NCI-H2029 treated with DMSO at 0.1 percent for 48 hours (cell line): ENCODE measurements at regions not wholly inside any gene's neighbourhood (a gene's known extent, or its start where the extent isn't known, plus 50 kb on each side); places are given as distances from the start of the nearest gene placed in this dataset.
"Not testable (repeated sequence)": the region's sequence is repeated elsewhere in the genome, so short reads cannot be mapped to it uniquely, and the experiment has no call there.

Source experiments
- DNase-seq: peaks from one replicate; lab custom pipeline; 2025; lab: John Stamatoyannopoulos, UW

DNA sequence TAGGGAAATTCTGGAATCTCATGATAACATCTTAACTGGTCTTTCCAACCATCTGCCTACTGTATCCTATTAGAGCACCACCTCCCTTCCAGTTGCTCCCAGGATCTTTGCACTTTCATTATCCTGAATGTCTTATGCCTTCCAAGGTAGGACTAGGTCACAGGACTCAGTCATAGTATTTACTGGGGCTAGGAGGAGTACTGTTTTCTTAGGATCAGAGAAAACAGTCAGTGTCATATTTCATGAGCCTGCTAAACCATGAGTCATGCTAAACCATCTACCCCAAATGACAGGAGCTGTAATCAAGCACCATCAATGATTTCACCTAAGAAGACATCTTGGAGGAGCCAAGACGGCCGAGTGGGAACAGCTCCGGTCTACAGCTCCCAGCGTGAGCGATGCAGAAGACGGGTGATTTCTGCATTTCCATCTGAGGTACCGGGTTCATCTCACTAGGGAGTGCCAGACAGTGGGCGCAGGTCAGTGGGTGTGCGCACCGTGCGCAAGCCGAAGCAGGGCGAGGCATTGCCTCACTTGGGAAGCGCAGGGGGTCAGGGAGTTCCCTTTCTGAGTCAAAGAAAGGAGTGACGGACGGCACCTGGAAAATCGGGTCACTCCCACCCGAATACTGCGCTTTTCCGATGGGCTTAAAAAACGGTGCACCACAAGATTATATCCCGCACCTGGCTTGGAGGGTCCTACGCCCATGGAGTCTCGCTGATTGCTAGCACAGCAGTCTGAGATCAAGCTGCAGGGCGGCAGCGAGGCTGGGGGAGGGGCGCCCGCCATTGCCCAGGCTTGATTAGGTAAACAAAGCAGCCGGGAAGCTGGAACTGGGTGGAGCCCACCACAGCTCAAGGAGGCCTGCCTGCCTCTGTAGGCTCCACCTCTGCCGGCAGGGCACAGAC, 1439.2 kb upstream of the ACVR2A start:
- not testable (repeated sequence) for DNase-seq

GRCh38 chr2:146403546-146404160, 1441.2 kb upstream of the ACVR2A start:
- DNase-seq: not testable (repeated sequence)

DNA sequence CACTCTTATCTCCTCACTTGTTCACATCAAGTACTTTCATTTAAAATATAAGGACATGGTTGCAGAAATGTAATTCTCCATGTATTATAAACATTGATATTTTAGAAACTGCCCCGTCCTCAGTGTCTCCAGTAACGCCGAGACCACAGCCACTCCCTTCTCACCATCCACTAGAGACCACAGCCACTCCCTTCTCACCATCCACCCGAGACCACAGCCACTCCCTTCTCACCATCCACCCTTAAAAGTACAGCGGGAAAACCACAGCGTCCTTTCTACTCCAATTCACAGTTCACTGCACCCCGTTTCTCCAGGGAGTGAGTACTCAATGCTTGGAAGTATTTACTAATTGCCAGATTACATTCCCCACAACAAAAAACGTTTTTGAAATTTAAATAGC, 1452.2 kb upstream of the ACVR2A start:
- no peak for DNase-seq

GRCh38 chr2:146392186-146392585, 1452.6 kb upstream of the ACVR2A start:
- no peak for DNase-seq

GRCh38 chr2:146388757-146389156, 1456.1 kb upstream of the ACVR2A start:
- no peak for DNase-seq

- no peak for DNase-seq
These were observed 1458.7 kb upstream of the ACVR2A start for GRCh38 chr2:146386096-146386495.

DNA sequence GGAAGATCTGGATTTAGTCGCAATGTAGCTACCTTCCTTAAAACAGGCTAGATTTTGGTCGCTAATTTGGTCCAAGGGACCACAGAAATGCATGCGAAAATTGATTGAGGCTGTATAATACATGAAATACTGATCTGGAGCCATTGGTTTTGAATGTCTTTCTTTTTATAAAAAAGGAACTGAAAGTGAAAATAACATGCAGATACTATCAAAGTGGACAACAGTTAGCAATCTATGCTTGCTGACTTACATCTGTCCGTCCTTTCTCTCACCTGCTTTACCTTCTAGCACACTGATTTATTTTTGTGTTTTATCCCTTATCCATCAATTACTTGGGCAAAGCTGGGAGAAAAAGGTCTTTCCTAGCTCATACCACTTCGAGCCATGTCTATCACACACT, 1459.8 kb upstream of the ACVR2A start:
- no peak for DNase-seq

DNA sequence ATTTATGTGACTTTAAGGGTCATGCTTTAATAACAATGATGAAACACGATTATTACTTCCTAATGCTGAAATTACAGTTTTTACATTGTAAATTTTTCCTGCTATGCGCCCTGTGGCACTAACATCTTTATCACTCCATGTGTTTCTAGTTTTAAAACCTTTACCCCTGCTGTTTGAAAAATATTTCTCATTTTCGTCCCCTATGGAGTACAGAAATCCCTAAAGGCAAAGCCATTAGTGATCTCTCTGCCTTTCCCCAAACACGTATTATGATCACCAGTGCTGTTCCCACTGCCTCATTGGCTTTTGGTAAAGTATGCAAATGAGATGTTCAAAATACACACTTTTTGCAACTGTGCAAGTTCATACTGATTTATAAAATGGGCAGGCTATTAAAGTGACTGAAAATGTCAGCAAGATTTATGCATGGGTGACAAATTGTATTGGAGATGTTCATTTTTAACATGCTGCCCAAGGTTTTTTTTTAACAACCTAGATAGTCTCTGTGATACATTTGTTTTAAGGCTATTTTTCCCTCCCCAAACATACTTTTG, 1468.2 kb upstream of the ACVR2A start:
- no peak for DNase-seq

- DNase-seq: no peak
These were observed 1470.3 kb upstream of the ACVR2A start for GRCh38 chr2:146374505-146374904.

GRCh38 chr2:146371364-146371763, 1473.5 kb upstream of the ACVR2A start:
- not testable (repeated sequence) for DNase-seq

DNA sequence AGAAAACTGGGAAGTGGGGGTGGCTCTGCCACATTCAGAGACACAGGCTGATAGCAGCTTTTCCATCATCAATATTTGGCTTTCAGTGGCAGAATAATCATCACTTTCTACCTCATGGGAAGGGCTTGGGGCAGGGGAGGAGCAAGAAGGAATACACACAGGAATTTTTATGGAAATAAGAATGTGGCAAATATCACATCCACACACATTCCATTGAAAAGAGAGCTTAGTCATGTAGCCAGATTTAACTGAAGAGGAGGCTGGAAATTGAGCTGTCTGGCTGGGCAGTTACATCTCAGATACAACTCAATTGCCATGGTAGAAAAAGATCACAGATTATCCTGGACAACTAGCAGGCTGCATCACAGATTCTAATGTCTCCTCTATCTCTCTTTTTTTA, 1474.0 kb upstream of the ACVR2A start:
- DNase-seq: no peak

DNA sequence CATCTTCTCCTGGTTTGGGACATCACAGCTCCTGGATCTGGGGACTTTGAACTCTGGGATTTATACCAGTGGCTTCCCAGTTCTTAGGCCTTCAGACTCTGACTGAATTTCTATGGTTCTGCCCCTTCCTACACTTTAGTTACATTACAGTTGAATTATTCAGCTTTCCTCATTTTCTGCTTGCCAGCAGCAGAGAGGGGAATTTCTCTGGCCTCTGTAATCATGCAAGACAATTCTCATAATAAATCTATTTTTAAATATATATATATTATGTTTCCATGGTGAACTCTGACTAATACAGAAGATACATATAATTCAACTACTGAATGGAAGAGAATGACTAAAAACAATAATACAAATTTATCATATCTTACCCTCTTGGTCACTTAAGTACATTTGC, 1478.6 kb upstream of the ACVR2A start:
- DNase-seq: no peak

DNA sequence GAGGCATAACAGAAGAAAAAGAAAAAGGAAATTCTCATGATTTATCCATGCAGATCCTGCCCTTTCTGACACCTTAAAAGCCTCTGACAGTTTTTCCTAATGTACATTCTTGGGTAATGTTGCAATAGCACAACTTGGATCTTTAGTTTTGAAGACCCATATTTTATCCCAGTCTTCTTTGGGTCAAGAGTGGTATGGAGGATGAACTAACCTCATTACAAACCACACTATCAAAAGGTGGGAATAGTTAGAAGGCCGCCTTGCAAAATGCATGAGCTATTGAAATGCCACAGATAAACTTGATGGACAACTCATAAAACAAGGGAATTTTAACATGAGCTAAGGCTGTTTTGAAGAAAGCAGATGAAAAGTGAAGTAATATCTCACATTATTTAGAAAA, 1479.8 kb upstream of the ACVR2A start:
- no peak for DNase-seq

- DNase-seq: no peak
These were observed 1481.1 kb upstream of the ACVR2A start for GRCh38 chr2:146363731-146364130.

DNA sequence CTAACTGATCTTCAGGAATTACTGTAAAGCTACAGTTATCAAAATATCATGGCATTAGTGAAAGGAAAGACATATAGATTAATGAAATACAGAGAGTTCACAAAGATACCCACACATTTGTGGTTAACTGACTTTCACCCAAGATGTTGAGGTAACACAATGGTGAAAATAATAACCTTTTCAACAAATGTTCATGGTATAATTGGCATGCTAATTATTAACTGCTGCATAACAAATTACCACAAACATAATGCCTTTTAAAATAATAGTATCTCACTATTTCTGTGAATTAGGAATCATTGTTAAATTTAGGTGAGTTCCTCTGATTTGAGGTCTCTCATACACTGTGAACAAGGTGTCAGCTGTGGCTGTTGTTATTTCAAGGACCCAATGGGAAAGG, 1493.1 kb upstream of the ACVR2A start:
- DNase-seq: no peak

- no peak for DNase-seq
These were observed 1495.5 kb upstream of the ACVR2A start for GRCh38 chr2:146349334-146349733.

DNA sequence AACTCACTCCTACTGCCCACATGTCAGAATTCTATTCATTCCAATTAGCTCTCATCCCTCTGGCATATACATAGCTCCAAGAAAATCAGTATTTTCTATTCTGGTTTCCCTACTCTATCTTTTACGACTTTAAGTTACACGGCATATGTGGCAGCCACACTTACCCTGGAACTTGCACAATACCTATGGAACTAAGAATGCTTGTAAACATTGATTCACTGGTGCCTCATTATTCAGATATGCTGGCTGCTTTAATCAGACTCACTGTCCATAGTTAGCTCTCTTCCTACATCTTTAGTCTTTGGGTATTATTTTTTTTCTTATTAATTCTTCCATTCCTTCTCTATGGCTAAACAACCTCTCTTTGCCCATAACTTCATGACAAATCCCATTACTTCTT, 1519.9 kb upstream of the ACVR2A start:
- no peak for DNase-seq

GRCh38 chr2:146323564-146323963, 1521.3 kb upstream of the ACVR2A start:
- no peak for DNase-seq

GRCh38 chr2:146321175-146321574, 1523.7 kb upstream of the ACVR2A start:
- DNase-seq: no peak

- DNase-seq: no peak
These were observed 1526.9 kb upstream of the ACVR2A start for GRCh38 chr2:146317959-146318358.

- DNase-seq: no peak
These were observed 1531.9 kb upstream of the ACVR2A start for GRCh38 chr2:146312899-146313298.

GRCh38 chr2:146305164-146305563, 1539.7 kb upstream of the ACVR2A start:
- DNase-seq: no peak

DNA sequence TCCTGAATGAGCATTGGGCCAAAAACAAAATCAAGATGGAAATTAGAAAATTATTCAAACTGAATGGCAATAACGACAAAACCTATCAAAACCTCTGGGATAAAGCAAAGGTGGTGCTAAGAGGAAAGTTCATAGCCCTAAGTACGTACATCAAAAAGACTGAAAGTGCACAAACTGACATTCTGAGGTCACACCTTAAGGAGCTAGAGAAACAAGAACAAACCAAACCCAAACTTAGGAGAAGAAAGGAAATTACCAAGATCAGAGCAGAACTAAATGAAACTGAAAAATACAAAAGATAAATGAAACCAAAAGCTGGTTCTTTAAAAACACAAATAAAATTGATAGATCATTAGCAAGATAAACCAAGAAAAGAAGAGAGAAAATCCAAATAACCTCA, 1543.5 kb upstream of the ACVR2A start:
- DNase-seq: no peak
